Activated CD4-positive, alpha-beta T cell treated with anti-CD3 and anti-CD28 coated beads, Interleukin-2, amount 50 U/mL, for 16 hours (primary cell): ENCODE measurements at regions not wholly inside any gene's neighbourhood (a gene's known extent, or its start where the extent isn't known, plus 50 kb on each side); places are given as distances from the start of the nearest gene placed in this dataset.
"Not testable (repeated sequence)": the region's sequence is repeated elsewhere in the genome, so short reads cannot be mapped to it uniquely, and the experiment has no call there.

ENCODE experiments used
- DNase-seq: peaks from one replicate; pipeline ENCODE4 v3.0.0-alpha.2; 2020

DNA sequence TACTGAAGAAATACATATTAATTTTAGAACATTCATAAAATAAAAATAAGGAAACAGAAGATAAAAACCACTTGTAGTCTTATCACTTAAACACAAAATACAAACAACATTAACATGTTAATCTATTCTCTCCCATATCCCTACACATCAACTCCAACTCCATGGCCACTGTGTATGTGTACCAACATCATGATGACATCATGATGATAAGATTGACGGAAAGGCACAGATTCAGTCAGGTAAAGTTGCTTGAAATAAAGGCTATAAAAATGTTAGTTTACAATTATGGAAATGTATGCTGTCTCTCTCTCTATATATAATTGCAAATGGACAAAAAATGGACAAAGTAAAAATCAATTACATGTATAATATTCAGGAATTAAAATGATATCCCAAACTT is 388.5 kb upstream of the UBE2E3 start:
- DNase-seq: no peak

- DNase-seq: not testable (repeated sequence)
These were observed 389.2 kb upstream of the UBE2E3 start for GRCh38 chr2:180591093-180591781.

DNA sequence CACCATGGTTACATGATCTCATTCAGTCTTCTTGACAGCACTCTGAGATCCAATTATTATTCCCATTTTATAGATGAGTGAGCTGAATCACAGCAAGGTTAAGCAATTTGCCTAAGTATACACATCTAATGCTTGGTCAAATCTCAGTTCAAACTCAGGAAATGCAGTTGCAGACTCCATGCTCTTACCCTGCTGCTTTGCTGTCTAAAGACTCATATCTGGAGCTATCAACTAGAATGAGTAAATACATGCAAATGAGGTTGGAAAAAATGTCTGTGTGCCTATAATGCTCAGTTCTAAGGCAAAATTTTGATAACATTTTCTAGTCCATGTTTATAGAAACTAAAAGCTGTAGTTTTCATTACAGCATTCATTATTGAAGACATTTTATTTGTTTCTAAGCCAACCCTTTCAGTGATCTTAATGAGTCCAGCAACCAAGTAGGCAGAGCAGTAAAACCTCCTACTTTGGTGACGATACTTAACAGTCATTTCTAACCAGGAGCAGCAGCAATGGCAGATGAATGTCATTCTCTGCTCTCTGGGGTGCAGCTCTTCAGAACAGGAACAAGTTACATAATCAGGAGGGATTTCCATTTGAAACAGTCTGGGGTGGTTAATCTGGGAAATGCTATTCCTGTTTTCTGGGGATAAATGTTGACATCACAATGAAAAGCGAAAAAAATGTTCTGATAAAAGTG is 396.8 kb upstream of the UBE2E3 start:
- no peak for DNase-seq

GRCh38 chr2:180579388-180579787 is 401.0 kb upstream of the UBE2E3 start:
- no peak for DNase-seq

DNA sequence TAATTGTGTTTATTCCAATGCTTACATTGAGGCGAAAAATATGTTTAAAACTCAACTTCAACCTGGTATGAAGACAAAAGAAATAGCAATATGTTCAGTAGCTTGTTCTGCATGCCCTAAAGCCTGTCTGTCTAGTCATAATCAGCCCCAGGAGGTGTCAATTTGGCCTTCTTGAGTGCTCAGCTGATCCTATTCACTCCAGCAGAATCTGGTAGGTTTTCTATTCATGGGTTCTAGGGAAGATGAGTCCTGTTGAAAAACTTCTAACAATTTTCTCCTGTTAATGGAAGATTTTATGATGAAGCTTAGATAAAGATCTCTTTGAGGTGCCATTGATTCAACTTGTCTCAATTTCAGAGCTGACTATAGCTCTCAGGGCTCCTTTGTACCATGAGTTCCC is 402.0 kb upstream of the UBE2E3 start:
- DNase-seq: no peak

DNA sequence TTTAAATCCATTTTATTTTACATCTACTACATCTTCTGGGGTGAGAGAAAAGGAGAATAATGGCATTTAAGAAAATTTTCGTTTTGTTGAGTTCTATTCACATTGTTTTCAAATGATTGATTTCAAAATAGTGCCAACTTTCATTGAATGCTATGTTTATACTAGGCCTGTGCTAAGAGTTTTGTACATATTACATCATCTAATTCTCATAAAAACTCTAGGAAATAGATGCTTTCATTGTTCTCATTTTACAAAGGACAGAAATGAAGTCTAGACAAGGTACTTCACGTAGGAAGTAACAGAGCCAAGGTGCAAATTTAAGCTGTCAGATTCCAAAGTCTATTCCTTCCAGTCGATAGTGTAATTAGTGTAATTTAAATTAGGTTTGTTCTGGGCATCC is 402.8 kb upstream of the UBE2E3 start:
- no peak for DNase-seq

GRCh38 chr2:180573951-180574350 is 406.5 kb upstream of the UBE2E3 start:
- no peak for DNase-seq

GRCh38 chr2:180572346-180572745 is 408.1 kb upstream of the UBE2E3 start:
- no peak for DNase-seq

DNA sequence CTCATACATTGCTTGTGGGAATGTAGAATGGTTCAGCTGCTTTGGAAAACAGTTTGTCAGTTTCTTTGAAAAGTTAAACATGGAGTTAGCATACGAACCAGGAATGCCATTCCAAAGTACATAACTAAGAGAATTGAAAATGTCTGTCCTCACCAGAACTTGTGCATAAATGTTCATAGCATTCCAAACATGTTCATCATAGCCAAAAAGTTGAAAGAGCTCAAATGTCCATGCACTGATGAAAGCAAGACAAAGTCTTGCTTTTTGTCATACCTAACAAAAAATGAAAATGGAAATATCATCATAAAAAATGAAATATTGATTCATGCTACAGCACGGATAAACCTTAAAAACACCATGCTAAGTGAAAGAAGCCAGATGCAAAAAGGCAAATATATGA is 408.8 kb upstream of the UBE2E3 start:
- no peak for DNase-seq

DNA sequence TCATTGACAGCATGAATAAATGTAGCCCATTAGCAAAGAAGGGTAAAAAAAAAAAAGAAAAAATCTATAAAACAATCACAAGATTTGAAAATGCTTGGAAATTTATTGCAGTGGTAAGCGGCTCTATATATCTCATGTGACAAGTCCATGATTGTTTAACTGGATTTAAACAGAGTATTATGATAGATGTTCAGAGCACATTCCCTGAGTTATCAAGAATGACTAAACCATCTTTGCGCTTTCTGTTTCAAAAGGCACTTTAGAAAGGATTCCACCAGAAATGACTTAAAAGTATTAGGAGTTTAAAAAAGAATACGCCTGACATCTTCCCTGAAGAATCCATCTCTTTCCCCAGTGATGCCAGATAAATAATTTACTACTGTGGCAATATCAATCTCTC is 409.5 kb upstream of the UBE2E3 start:
- DNase-seq: no peak

DNA sequence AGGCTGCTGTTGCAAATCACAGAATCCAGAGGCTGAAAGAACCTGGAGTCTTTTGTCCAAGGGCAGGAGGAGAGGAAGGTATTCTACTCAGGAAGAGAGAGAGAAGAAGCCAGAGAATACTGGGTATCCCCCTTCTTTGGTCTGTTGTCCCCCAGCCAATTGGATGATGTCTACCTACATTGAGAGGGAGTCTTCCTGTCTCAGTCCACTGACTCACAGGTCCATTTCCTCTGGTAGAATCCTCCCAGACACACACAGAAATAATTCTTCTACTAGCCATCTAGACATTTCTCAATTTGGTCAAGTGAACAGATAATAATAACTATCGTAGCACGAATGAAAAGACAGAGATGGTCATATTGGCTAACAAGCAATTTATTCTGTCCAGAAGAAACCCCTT is 416.4 kb upstream of the UBE2E3 start:
- no peak for DNase-seq

DNA sequence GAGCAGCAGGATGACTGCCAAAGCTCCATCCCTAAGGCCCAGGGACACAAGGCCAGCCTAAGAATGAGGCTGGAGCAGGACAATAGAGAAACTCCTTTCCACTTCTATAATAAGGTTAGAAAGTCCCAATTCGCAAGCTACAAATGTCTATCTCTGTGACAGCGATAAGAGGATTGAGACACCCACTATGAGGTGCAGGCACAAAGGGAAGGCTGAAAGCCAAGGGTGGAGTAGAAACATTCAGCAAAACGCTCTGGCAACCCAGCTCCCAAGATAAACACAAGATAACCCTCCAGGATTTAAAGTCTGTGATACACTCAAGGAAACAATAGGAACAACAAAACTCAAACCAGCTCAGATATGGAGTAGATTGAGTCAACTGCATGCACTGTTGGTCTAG is 418.0 kb upstream of the UBE2E3 start:
- DNase-seq: no peak

GRCh38 chr2:180559771-180560170 is 420.6 kb upstream of the UBE2E3 start:
- DNase-seq: no peak

GRCh38 chr2:180559038-180559437 is 421.4 kb upstream of the UBE2E3 start:
- no peak for DNase-seq

DNA sequence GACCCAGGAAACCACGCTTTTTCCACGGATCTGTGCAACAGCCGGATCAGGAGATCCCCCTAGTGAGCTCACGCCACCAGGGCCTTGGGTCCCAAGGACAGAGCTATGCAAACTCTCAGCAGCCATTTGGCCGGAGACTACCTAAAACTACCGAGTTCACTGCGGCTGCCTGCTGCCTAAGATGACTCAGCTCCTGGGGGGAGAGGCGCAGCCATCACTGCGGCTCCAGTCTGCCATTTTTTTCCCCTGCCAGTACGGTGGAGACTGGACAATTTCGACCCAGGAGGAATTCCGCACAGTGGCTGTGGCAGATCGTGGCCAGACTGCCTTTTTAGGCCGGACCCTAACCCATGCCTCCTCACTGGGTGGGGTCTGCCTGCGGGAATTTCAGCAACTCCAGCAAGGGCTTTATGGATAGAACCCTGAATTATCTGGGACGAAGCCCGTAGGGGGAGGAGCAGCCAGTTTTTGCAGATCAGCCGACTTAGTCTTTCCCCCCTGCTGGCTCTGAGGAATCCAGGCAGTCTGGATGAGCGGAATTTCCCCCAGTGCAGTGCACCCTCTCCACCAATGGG is 424.9 kb upstream of the UBE2E3 start:
- DNase-seq: no peak

DNA sequence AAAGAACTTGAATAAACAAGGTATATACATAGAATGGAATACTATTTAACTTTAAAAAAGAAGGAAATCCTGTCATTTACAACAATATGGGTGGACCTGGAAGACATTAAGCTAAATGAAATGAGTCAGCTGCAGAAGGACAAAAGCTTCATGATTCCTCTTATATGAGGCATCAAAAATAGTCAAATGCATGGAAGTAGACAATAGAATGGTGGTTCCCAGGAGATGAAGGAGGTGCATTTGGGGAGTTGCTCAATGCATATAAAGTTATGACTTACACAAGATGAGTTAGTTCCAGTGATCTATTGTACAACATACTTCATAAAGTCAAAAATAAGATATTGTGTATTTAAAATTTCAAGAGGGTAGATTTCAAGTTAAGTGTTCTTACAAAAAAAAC is 426.1 kb upstream of the UBE2E3 start:
- DNase-seq: no peak

- no peak for DNase-seq
These were observed 427.2 kb upstream of the UBE2E3 start for GRCh38 chr2:180553094-180553715.

DNA sequence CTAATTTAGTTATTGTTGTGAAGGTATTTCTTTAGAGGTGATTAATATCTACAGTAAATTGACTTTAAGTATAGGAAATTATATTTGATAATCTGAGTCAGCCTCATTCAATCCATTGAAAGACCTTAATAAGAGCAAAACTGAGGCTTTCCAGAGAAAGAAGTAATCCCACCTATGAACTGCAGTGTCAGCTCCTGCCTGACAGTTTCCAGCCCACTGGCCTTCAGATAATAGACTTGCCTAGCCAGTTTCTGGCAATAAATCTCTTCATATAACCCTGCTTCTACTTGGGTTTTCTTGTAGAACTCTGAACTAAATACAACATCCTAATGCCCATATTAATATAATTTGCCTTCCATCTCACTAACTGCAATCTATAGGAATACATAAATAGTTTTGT is 437.9 kb upstream of the UBE2E3 start:
- no peak for DNase-seq

- DNase-seq: no peak
These were observed 439.6 kb upstream of the UBE2E3 start for GRCh38 chr2:180540761-180541160.

DNA sequence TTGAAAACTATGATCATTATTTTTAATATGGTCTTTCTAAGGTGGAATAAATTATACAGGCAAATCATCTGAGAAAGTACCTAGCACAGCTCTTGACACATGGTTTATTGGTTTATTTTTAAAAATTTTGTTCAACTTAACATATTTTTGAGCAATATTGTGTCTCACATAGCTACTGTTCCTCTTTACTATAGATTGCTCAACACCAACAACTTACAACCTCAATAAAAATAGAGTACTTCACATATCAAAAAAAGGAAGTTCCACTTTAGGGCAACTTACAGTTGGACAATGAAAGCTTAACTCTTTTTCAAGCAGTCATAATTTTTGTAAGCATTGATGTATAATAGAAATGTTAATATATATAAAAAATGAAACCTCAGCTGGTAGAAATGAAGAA is 440.9 kb upstream of the UBE2E3 start:
- no peak for DNase-seq

DNA sequence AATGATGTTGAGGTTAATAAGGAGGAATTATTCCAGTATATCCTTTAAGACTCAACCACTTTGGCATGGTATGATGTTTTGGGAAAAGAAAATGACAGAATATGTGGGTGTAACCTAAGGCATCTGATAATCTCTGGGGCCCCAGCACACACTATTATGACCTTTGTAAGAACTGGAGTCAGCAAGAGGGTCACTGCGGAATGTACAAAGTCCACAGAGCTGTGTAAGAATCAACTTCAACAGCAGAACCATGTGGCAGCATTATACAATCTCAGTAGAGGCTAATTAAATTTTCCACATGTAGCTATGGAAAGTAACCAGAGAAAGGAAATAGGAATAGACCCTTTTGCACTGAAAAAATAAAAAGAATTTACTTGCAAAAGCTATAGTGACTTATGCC is 445.1 kb upstream of the UBE2E3 start:
- DNase-seq: no peak

DNA sequence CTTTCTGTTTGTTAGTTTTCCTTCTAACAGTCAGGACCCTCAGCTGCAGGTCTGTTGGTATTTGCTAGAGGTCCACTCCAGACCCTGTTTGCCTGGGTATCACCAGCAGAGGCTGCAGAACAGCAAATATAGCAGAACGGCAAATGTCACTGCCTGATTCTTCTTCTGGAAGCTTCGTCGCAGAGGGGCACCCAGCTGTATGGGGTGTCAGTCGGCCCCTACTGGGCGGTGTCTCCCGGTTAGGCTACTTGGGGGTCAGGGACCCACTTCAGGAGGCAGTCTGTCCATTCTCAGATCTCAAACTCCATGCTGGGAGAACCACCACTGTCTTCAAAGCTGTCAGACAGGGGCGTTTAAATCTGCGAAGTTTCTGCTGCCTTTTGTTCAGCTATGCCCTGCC is 448.6 kb upstream of the UBE2E3 start:
- DNase-seq: not testable (repeated sequence)

- no peak for DNase-seq
These were observed 455.9 kb upstream of the UBE2E3 start for GRCh38 chr2:180524499-180524898.
